T-helper 1 cell (primary cell): ENCODE measurements at regions not wholly inside any gene's neighbourhood (a gene's known extent, or its start where the extent isn't known, plus 50 kb on each side); places are given as distances from the start of the nearest gene placed in this dataset.

ENCODE experiments used
- DNase-seq, 5 donors: peaks; one replicate each; pipeline ENCODE4 v3.0.0-alpha.2; 2012 to 2020

GRCh38 chr11:26048271-26048670 is 283.7 kb upstream of the ANO3 start:
- DNase-seq, result no peak

DNA sequence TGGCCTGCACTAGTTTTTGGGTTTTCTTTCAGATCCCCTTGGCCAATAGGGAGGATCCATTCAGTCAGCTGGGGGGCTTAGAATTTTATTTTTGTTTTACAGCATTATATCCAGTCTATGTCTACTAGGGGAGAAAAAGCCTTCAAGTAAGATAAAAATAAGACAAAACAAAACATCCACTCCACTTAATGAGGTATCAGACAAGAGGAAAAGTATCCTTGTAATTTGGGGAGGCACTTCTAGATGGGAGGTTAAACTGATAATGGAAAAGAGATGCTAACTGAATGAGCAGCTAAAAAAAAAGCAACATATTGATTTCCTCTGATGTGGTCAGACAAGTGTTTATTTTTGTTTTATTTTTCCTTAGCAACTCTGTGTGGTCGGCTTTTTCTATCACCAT is 278.0 kb upstream of the ANO3 start:
- DNase-seq, result no peak

GRCh38 chr11:26062660-26063059 is 269.3 kb upstream of the ANO3 start:
- DNase-seq, result no peak

- no peak for DNase-seq
These were observed 268.0 kb upstream of the ANO3 start for GRCh38 chr11:26063915-26064314.

- no peak for DNase-seq
These were observed 266.0 kb upstream of the ANO3 start for GRCh38 chr11:26065944-26066343.

DNA sequence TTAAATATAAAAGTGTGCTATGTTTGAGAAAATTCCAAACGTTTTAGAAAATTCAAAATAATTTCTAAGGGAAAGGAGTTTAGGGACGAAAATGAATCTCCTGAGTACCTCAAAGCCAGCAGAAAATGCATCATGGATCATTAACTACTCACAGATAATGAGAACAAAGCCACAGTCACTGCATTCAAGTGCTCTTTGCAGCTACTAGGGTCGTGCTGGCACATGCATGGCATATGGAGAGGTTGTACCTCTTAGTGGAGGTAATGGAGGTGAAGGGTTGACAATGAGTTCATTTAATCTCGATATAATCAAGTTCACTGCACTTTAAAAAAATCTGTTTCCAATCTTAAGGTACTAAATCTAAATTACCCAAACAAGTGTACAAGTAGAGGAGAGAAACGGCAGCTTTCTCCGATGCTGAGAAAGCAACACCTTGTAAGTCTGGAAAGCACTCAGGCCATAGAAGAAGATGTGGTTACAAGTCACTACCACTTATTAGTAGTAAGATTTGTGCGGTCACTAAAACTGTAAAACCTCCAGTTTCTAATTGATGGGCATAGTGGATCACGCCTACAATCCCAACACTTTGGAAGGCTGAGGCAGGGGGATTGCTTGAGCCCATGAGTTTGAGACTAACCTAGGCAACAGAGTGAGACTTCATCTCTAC is 261.1 kb upstream of the ANO3 start:
- no peak for DNase-seq

GRCh38 chr11:26072614-26073153 is 259.2 kb upstream of the ANO3 start:
- no peak for DNase-seq

GRCh38 chr11:26073646-26074045 is 258.3 kb upstream of the ANO3 start:
- DNase-seq, result no peak

- no peak for DNase-seq
These were observed 255.5 kb upstream of the ANO3 start for GRCh38 chr11:26076233-26076990.

DNA sequence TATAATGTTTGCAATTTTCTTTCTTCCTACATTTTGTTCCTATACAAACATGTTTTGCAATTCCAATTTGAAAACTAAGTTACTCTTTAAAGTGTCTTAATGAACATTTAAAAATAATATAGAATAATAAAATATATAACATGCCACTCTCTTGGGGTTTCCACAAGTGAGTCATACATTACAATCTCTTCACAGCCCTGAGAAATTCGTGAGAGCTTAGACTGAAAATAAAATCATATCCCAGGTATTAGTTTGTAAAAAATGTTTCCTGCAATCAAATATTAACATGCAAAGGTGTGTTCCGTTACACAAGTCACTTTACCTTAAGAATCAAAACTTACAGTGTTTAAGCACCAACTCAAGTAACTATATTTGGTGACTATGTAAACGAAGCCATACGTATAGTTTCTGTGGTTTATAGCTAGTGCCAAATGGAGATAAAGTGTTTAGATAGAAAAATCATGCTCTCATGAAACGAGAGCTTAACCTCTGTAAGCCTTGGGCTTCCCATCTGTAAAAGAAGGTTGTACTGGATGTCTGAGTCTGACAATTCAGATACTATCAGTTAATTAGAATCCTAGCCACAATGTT is 253.6 kb upstream of the ANO3 start:
- DNase-seq, result no peak

GRCh38 chr11:26084313-26084712 is 247.6 kb upstream of the ANO3 start:
- DNase-seq, result no peak

DNA sequence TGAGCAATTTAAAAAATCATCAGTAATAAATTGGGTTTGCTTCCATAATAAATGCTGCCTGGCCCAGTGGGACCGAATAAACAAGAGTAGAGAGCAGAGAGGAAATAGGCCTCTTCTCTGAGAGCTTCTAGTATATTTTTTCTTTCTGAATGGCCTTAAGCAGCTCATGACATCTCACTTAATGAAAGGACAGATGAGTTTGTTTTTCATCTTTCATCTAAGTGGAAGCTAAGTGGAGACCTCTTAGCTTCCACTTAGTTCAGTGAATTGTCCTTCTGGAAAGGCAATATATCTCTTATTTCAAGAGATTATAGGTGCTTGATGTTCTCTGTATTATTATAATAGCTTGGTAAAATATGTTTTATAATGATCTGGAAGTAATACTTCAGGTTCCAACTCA is 245.9 kb upstream of the ANO3 start:
- no peak for DNase-seq

- no peak for DNase-seq
These were observed 244.6 kb upstream of the ANO3 start for GRCh38 chr11:26087120-26087935.

- no peak for DNase-seq
These were observed 243.5 kb upstream of the ANO3 start for GRCh38 chr11:26088391-26088790.

DNA sequence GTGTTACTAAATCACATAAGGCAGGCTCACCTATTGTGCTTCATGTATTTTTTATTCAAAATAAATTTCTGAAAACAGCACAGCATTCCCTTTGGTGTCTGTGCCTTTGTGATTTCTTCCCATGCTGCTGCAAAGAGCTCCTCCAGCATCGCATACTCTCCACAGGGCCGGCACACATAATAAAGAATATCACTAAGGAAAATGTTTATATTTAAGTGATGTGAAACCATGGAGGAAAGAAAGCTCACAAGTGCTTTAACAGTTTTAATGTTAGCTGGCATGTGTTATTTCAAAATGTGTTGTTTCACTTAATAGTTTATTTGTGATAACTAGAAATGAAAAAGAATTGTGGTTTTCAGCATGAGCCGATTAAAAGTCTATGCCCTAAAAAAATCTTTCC is 241.3 kb upstream of the ANO3 start:
- no peak for DNase-seq

DNA sequence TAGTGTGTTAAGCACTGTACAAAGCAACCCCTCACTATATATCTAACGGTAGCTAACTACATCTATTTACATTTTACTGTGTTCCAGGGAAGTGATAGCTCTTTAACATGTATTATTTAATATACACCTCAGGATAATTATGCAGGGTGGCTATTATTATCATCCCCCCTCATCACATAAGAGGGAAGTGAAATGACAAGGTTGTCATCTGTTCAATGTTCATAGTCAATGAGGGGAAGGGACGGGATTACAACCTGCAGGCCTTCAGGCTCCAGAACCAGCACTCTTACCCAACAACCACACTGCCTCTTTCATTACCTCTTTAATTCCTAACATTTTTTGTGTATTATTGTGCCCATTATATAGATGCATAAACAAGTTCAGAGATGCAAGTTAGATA is 238.7 kb upstream of the ANO3 start:
- DNase-seq, result no peak

DNA sequence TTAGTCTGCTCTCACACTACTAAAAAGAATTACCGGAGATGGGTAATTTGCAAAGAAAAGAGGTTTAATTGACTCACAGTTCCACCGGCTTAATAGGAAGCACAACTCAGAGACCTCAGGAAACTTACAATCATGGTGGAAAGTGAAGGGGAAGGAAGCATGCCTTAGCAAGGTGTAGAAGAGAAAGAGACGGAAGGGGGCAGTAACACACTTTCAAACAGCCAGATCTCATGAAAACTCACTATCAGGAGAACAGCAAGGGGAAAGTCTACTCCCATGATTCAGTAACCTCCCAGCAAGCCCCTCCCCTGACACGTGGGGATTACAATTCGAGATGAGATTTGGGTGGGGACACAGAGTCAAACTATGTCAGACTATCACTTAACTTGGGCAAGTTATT is 236.6 kb upstream of the ANO3 start:
- DNase-seq, result no peak

DNA sequence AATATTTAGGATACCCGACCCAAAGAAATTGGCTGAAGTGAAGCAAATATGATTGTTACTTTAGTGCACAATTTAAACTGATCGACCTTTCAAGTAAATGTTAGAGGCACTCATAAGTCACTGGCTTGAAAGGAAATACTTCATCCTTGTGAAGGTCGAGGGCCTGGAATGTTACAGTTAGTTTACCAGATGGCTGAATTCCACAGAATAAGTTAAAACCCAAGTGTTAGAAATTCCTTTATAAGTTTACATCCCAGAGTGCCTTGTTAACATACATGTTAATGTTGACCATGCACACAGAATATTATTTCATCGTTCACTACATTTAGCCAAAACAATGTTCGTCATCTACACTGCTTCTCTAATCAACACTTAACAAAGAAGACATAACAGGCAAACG is 235.5 kb upstream of the ANO3 start:
- DNase-seq, result no peak

DNA sequence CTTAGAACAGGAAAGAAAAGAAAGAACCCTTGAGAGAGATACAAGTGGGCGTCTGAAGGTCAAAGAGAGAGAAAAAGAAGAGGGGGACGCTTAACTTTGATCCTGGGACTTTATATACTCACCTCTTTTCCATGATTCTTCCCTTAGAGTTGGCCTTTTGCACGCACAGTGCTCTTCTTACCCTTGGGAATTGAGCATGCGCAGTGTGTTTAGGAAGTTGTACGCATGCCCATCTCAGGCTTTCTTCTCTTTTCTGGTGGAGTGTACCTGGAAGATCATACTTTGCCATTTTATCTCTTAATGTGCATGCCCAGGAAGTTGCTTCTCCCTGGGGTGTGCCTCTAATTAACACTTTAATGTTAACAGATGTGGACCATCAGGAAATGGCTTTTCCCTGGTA is 229.6 kb upstream of the ANO3 start:
- no peak for DNase-seq

GRCh38 chr11:26105762-26106423 is 226.0 kb upstream of the ANO3 start:
- DNase-seq, result no peak

- no peak for DNase-seq
These were observed 225.2 kb upstream of the ANO3 start for GRCh38 chr11:26106726-26107125.

DNA sequence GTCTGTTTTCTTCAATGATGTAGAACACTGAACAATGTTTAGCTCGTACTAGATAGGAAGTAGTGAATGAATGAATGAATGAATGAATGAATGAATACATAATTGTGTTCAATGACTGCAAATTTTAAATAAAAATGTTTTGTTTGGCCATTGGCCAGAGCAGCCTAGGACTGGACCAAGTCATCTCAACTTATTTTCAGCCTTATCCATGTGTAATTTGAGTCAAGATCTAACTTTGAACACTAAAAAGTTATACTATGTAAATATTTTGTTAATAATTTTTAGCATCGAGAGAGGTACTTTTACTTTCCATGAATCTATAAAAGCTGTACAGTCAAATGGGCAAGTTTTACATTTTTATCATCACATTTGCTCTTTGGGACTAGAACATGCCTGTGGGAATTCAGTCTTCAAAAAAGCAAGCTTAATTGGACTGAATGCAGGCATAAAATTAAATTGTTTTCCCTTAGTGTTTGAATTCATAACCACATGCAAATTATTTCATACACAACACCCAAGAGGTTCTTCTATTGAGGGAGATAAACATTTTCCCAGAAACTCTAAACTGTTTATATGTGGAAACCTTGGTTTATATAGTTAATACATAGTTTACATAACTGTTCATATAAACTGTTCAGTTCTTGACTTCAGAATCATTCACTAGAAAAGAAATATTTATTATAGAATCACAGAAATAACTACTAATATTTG is 222.1 kb upstream of the ANO3 start:
- no peak for DNase-seq
